Duodenal mucosa (tissue), 2 donors: ENCODE measurements at regions not wholly inside any gene's neighbourhood (a gene's known extent, or its start where the extent isn't known, plus 50 kb on each side); places are given as distances from the start of the nearest gene placed in this dataset.

Experiments used
- H3K27ac ChIP-seq: one replicate; pipeline ENCODE4 v1.7.0; 2013; ENCODE audit warnings: low read depth, low read length
- H3K27me3 ChIP-seq, 2 donors: one replicate each; pipeline ENCODE4 v1.7.0; 2013; ENCODE audit warnings: low read length in 2 of 2, control low read depth in 1 of 2; ENCODE audit not compliant: insufficient read depth in 2 of 2, control insufficient read depth in 1 of 2
- H3K36me3 ChIP-seq, 2 donors: one replicate each; pipeline ENCODE4 v1.7.0; 2013; ENCODE audit warnings: low read length in 2 of 2, control low read depth in 1 of 2; ENCODE audit not compliant: insufficient read depth in 2 of 2, control insufficient read depth in 1 of 2
- H3K4me1 ChIP-seq, 2 donors: one replicate each; pipeline ENCODE4 v1.7.0; 2013; ENCODE audit warnings: low read length in 2 of 2, control low read depth in 1 of 2; ENCODE audit not compliant: insufficient read depth in 2 of 2, control insufficient read depth in 1 of 2
- H3K4me3 ChIP-seq, 2 donors: one replicate each; pipeline ENCODE4 v1.7.0; 2013; ENCODE audit warnings: low read length in 2 of 2, low read depth in 1 of 2
- H3K9ac ChIP-seq, 2 donors: one replicate each; pipeline ENCODE4 v1.7.0; 2013; ENCODE audit warnings: low read length in 2 of 2, low read depth in 1 of 2
- H3K9me3 ChIP-seq, 2 donors: one replicate each; pipeline ENCODE4 v1.7.0; 2013; ENCODE audit warnings: low read length in 2 of 2, control low read depth in 1 of 2; ENCODE audit not compliant: control insufficient read depth in 1 of 2

DNA sequence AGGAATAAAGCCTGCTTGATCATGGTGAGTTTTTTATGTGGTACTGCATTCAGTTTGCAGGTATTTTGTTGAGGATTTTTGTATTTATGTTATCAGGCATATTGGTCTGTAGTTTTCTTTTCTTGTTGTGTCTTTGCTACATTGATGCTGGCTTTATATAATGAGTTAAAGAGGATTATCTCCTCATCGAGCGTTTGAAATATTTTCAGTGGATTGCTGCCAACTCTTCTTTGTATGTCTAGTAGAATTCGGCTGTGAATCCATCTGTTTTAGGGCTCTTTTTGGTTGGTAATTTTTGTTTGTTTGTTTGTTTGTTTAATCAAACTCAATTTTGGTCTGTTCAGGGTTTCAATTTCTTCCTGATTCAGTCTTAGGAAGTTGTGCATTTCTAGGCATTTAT, 758.4 kb downstream of the KCNA4 start:
- no peak overlapping the region for H3K4me3 ChIP-seq
- H3K27ac ChIP-seq: no peak overlapping the region
- no peaks in the 10 kb centered on the region for H3K27me3 ChIP-seq
- no peaks in the 10 kb centered on the region for H3K9me3 ChIP-seq
- no peak overlapping the region for H3K9ac ChIP-seq
- H3K4me1 ChIP-seq: no peaks in the 10 kb centered on the region
- H3K36me3 ChIP-seq: no peaks in the 10 kb centered on the region

DNA sequence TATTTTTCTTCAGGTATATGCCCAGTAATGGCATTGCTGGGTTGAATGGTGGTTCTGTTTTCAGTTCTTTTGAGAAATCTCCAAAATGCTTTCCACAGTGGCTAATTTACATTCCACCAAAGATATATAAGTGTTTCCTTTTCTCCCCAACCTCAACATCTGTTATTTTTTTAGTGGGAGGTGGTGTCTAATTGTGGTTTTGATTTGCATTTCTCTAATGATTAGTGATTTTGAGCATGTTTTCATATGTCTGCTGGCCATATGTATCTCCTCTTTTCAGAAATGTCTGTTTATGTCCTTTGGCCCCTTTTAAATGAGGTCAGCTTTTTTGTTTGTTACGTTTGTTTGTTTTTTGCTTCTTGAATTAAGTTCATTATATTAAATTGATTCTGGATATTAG, 760.2 kb downstream of the KCNA4 start:
- H3K9me3 ChIP-seq: no peaks in the 10 kb centered on the region
- no peak overlapping the region for H3K9ac ChIP-seq
- H3K36me3 ChIP-seq: no peaks in the 10 kb centered on the region
- no peak overlapping the region for H3K4me3 ChIP-seq
- no peaks in the 10 kb centered on the region for H3K4me1 ChIP-seq
- H3K27ac ChIP-seq: no peak overlapping the region
- no peaks in the 10 kb centered on the region for H3K27me3 ChIP-seq

DNA sequence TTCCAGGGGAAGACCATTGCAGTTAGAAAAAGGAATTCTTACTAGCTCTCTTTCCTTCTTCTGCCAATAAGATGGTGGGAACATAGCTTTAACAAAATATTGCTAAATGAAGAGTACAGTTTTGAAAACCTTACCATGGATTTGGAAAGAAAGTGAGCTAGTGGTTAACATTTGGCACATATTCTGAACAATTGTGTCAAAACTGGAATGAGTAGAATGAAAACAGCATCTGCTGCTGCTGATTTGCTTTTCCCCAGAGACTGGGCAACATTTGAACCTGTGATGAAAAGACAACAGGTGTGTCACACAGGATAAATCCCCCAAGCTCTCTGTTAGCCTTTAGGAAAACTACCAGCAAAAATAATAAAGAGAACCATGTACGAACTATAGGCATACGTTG, 761.4 kb downstream of the KCNA4 start:
- Histone ChIP-seq H3K9me3 (no peaks in the 10 kb centered on the region), H3K36me3 (no peaks in the 10 kb centered on the region), H3K27me3 (no peaks in the 10 kb centered on the region), H3K4me1 (no peaks in the 10 kb centered on the region), H3K4me3 (no peak overlapping the region), H3K9ac (no peak overlapping the region), H3K27ac (no peak overlapping the region)

DNA sequence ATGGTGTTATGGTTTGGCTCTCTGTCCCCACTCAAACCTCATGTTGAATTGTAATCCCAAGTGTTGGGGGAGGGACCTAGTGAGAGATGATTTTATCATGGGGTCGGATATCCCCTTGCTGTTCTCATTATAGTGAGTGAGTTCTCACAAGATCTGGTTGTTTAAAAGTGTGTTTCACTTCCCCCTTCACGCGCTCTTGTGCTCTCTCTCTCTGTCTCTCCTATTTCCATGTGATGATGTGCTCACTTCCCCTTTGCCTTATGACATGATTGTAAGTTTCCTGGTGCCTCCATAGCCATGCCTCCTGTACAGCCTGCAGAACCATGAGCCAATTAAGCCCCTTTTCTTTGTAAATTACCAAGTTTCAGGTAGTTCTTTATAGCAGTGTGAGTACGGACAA, 765.1 kb downstream of the KCNA4 start:
- H3K4me1 ChIP-seq: no peaks in the 10 kb centered on the region
- no peak overlapping the region for H3K9ac ChIP-seq
- no peaks in the 10 kb centered on the region for H3K9me3 ChIP-seq
- H3K27me3 ChIP-seq: no peaks in the 10 kb centered on the region
- H3K36me3 ChIP-seq: no peaks in the 10 kb centered on the region
- H3K27ac ChIP-seq: no peak overlapping the region
- no peak overlapping the region for H3K4me3 ChIP-seq

DNA sequence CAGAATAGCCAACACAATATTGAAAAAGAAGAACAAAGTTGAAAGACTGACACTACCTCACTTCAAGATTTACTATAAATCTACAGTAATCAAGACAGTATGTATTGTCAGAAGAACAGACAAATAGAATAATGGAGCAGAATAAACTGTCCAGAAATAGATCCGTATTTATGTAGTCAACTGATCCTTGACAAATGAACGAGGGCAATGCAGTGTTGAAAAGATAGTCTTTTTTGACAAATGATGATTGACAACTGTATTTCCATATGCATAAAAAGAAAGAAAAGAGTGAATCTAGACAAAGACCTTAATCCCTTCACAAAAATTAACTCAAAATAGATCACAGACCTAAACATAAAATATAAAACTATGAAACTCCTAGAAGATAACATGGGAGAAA, 767.1 kb downstream of the KCNA4 start:
- no peaks in the 10 kb centered on the region for H3K9me3 ChIP-seq
- no peak overlapping the region for H3K27ac ChIP-seq
- no peak overlapping the region for H3K4me3 ChIP-seq
- H3K9ac ChIP-seq: no peak overlapping the region
- H3K27me3 ChIP-seq: no peaks in the 10 kb centered on the region
- H3K36me3 ChIP-seq: no peaks in the 10 kb centered on the region
- no peaks in the 10 kb centered on the region for H3K4me1 ChIP-seq

DNA sequence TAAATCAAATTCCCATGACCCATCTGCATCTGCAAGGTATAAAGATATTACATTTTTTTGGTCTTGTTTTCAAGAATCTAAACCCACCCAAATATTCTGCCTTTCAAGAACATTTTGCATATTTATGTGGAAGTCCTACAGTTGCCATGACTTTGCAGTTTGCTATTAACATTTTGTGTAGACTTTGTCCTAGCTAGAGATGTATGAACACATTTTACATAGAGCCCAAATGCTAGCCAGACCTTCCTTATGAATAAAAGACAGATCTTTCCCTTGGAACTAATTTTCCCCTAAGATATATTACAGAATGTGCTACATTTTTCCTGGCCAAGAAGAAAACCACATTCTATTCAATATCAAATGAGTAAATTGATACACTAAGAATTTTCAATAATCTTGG, 772.5 kb downstream of the KCNA4 start:
- Histone ChIP-seq H3K9me3 (no peaks in the 10 kb centered on the region), H3K4me3 (no peak overlapping the region), H3K27me3 (no peaks in the 10 kb centered on the region), H3K9ac (no peak overlapping the region), H3K36me3 (no peaks in the 10 kb centered on the region), H3K27ac (no peak overlapping the region), H3K4me1 (no peaks in the 10 kb centered on the region)

DNA sequence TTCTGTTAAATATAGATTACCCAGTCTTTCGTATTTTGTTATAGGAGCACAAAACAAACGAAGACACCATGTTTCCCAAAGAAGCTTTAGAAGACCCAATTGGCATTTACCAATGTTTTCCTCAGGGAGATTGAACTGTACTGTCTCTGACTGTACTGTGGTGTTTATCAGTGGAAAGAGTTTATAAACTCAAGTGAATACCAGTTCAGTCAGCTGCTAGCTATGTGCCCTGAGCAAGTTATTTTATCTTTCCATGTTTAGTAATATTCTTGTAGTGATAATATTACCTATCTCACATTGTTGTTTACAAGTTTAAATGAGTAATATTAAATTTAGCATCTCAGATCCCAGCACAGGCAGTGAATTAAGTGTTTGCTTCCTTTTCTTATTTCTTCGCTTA, 773.2 kb downstream of the KCNA4 start:
- Histone ChIP-seq H3K4me3 (no peak overlapping the region), H3K36me3 (no peaks in the 10 kb centered on the region), H3K9me3 (no peaks in the 10 kb centered on the region), H3K4me1 (no peaks in the 10 kb centered on the region), H3K27me3 (no peaks in the 10 kb centered on the region), H3K9ac (no peak overlapping the region), H3K27ac (no peak overlapping the region)

DNA sequence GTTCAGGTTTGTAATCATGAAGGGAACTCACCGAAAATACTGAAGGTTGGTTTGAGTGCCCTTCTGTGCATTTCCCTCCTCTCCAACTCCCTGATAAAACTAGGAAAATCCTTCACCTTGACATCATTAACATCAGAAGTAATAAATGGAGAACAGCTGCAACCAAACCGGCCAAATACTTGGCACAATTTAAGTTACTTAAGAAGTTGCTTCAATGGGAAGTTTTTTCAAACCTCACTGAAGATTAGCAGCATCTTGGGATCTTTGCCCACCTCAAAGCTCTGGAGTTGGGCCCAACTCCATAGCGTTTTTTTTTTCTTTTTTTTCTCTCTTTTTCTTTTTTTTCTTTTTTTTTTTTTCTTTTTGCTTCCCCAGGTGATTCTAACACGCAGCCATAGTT, 784.8 kb downstream of the KCNA4 start:
- Histone ChIP-seq H3K27me3 (no peaks in the 10 kb centered on the region), H3K27ac (no peak overlapping the region), H3K9ac (no peak overlapping the region), H3K9me3 (no peaks in the 10 kb centered on the region), H3K36me3 (no peaks in the 10 kb centered on the region), H3K4me1 (no peaks in the 10 kb centered on the region), H3K4me3 (no peak overlapping the region)

DNA sequence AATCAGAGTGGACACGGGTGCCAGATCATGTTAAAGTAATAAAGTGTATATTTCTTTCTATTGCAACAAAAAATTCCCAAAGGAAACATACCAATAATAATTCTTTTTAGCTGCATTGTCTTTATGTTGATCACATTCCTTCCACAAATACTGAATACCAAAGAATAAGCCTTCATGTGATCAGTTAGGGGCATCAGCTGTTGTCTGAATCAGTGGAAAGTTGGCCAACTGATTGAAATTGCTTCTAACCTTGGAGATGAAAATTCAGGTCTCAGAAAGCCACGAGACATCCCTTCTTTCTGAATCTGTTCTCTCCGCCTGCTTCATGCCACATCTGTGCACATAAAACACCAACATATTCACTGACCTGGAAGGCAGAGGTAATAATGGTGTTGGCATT, 785.2 kb downstream of the KCNA4 start:
- no peak overlapping the region for H3K4me3 ChIP-seq
- no peaks in the 10 kb centered on the region for H3K9me3 ChIP-seq
- no peak overlapping the region for H3K9ac ChIP-seq
- H3K4me1 ChIP-seq: no peaks in the 10 kb centered on the region
- H3K27me3 ChIP-seq: no peaks in the 10 kb centered on the region
- H3K27ac ChIP-seq: no peak overlapping the region
- no peaks in the 10 kb centered on the region for H3K36me3 ChIP-seq

DNA sequence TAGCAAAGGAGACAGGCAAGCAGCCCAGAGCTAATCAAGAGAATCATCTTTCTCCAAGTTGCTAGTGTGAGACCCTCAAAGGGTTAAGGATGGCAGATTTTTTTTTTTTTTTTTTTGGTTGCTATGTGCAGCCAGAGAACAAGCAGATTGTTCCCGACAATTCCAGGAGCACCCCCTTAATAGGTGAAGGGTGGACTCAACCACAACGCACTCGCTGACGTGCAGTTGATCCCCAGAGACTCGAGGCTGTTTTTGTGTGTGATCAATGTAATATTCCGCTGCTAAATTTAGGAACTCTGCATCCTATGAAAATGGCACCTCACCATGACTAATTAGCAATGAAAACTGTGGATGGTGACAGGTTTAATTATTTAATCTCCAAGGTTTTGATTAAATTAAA, 789.0 kb downstream of the KCNA4 start:
- no peaks in the 10 kb centered on the region for H3K4me1 ChIP-seq
- no peaks in the 10 kb centered on the region for H3K9me3 ChIP-seq
- no peak overlapping the region for H3K4me3 ChIP-seq
- no peaks in the 10 kb centered on the region for H3K36me3 ChIP-seq
- H3K27me3 ChIP-seq: no peaks in the 10 kb centered on the region
- H3K27ac ChIP-seq: no peak overlapping the region
- H3K9ac ChIP-seq: no peak overlapping the region

DNA sequence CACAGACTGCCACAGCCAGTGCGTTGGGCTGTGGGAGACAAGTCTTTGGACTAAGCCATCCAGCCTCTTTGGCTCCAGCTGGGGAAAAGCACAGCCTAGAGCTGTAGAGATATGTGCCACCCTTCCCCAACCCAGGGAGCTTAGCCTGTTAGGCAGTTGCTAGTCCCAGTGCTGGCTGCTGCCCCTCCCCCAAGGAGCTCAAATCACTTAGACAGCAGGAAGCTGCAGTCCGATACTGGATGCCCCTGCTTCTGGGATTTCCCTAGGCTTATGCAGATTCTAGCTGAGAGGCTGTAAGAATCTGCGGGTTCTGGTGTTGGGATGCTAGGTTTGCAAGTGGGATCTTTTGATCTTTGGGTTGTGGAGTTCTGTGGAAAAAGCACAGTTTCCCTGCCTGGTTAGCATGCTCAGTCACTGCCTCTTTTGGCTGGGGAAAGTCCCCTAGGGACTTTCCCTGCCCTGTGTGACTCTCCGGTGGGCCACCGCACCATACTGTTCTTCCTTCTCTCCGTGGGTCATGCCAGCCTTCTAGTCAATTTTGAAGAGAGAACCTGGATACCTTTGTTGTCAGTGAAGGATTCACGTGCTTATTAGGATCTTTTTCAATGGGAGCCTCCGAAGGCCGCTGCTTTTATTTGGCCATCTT, 792.0 kb downstream of the KCNA4 start:
- Histone ChIP-seq H3K27ac (no peak overlapping the region), H3K9ac (no peak overlapping the region), H3K4me1 (no peaks in the 10 kb centered on the region), H3K4me3 (no peak overlapping the region), H3K36me3 (no peaks in the 10 kb centered on the region), H3K9me3 (no peaks in the 10 kb centered on the region), H3K27me3 (no peaks in the 10 kb centered on the region)
